ENCODE measurements at regions not wholly inside any gene's neighbourhood (a gene's known extent, or its start where the extent isn't known, plus 50 kb on each side); places are given as distances from the start of the nearest gene placed in this dataset.

DNA sequence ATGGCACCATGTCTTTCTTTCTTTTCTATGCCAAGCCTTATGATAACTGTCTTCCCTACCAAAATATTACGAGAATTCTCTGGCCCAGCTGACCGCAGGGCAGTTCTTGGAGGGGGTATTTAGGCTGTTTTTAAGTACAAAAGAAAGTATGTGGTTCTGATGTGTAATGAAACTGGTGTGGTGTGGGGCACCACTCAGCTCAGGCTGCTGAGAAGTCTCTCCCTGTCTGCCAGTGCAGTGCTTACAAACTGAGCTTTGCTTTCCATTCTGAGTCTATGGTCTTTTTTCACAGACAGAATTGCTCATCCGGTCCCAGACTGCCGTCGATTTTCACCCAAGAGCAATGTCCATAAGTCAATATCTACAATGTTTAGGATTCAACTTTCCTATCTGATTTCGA is 847.6 kb downstream of the NTRK3 start:
- TF ChIP-seq CTCF (CRISPR knock-in tag; IDR thresholded peaks at IDR 0.05) (no peak), KDM5A (IDR thresholded peaks at IDR 0.05; ENCODE audit: borderline replicate concordance, low read length) (no peak), U2AF1 (optimal IDR thresholded peaks at IDR 0.05; ENCODE audit: low read depth, low read length) (no peak), ZBTB21 (CRISPR knock-in tag; IDR thresholded peaks at IDR 0.05) (no peak), ATM (IDR thresholded peaks at IDR 0.05; ENCODE audit: borderline replicate concordance) (no peak), THAP11 (CRISPR knock-in tag; IDR thresholded peaks at IDR 0.05) (no peak), ZNF329 (CRISPR knock-in tag; IDR thresholded peaks at IDR 0.05; ENCODE audit: low read depth) (no peak)
- TF ChIP-seq, protein P1, sequence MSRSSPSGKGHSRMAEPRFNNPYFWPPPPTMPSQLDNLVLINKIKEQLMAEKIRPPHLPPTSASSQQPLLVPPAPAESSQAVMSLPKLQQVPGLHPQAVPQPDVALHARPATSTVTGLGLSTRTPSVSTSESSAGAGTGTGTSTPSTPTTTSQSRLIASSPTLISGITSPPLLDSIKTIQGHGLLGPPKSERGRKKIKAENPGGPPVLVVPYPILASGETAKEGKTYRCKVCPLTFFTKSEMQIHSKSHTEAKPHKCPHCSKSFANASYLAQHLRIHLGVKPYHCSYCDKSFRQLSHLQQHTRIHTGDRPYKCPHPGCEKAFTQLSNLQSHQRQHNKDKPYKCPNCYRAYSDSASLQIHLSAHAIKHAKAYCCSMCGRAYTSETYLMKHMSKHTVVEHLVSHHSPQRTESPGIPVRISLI (CRISPR knock-in tag; IDR thresholded peaks at IDR 0.05; ENCODE audit: borderline replicate concordance) = no peak

Data from HepG2 (cell line).